ENCODE measurements at regions not wholly inside any gene's neighbourhood (a gene's known extent, or its start where the extent isn't known, plus 50 kb on each side); places are given as distances from the start of the nearest gene placed in this dataset.

- DNase-seq (ENCODE audit: low spot score): no peak
- TF ChIP-seq CTCF (IDR thresholded peaks at IDR 0.05; ENCODE audit: extremely low read depth, missing control alignments): no peak
Measured at GRCh38 chr2:2938481-2938880, 439.1 kb downstream of the EIPR1 start.

- no peak for TF ChIP-seq CTCF (IDR thresholded peaks at IDR 0.05; ENCODE audit: extremely low read depth, missing control alignments)
- no peak for DNase-seq (ENCODE audit: low spot score)
Measured at GRCh38 chr2:2935445-2936149, 442.0 kb downstream of the EIPR1 start.

- TF ChIP-seq CTCF (IDR thresholded peaks at IDR 0.05; ENCODE audit: extremely low read depth, missing control alignments): no peak
- no peak for DNase-seq (ENCODE audit: low spot score)
Measured at GRCh38 chr2:2933426-2933825, 444.2 kb downstream of the EIPR1 start.

- DNase-seq (ENCODE audit: low spot score): no peak
Measured at GRCh38 chr2:2932692-2933305, 444.8 kb downstream of the EIPR1 start.

GRCh38 chr2:2932189-2932588, 445.4 kb downstream of the EIPR1 start:
- no peak for DNase-seq (ENCODE audit: low spot score)
- no peak for TF ChIP-seq CTCF (IDR thresholded peaks at IDR 0.05; ENCODE audit: extremely low read depth, missing control alignments)

More at GRCh38 chr2:2932692-2933305, 444.8 kb downstream of the EIPR1 start:
- no peak for TF ChIP-seq CTCF (IDR thresholded peaks at IDR 0.05; ENCODE audit: extremely low read depth, missing control alignments)

GRCh38 chr2:2931318-2932075, 446.1 kb downstream of the EIPR1 start:
- no peak for DNase-seq (ENCODE audit: low spot score)
- TF ChIP-seq CTCF (IDR thresholded peaks at IDR 0.05; ENCODE audit: extremely low read depth, missing control alignments): no peak

GRCh38 chr2:2930841-2931240, 446.8 kb downstream of the EIPR1 start:
- no peak for DNase-seq (ENCODE audit: low spot score)
- TF ChIP-seq CTCF (IDR thresholded peaks at IDR 0.05; ENCODE audit: extremely low read depth, missing control alignments): no peak
